IMR-90 (cell line): ENCODE measurements at regions not wholly inside any gene's neighbourhood (a gene's known extent, or its start where the extent isn't known, plus 50 kb on each side); places are given as distances from the start of the nearest gene placed in this dataset.
A peak's percentile ranks its signal among the peaks of the same experiment; 100 is the strongest.

Experiments used
- ATAC-seq: fragments of 200-7000 bp; cut with Tn5 transposase; 2 replicates; pipeline ENCODE4 v1.9.1; 2020; ENCODE audit warnings: low read depth, mild to moderate bottlenecking, moderate library complexity
- BruUV-seq: library from RNA; stranded (reverse); fragments of 400-500 nt; replicated peaks from 2 replicates; lab custom pipeline; 2021; lab: Mats Ljungman, UMichigan
- CTCF ChIA-PET: fragments of 300-600 bp; formaldehyde crosslinking; extraction: SDS; loops from one replicate; lab custom pipeline; 2021; ENCODE audit warnings: antibody characterized with exemption; lab: Yijun Ruan, JAX
- POLR2A ChIA-PET: fragments of 300-600 bp; sonication (Branson Sonifier 250); formaldehyde crosslinking; loops from one replicate; lab custom pipeline; 2022; ENCODE audit warnings: antibody characterized with exemption; ENCODE audit not compliant: unreplicated experiment; lab: Charles Lee
- DNase-seq: peaks from one replicate; pipeline ENCODE4 v3.0.0; 2013
- H2AFZ ChIP-seq: replicated peaks from 2 replicates; pipeline ENCODE3; 2013; ENCODE audit warnings: low read length, mild to moderate bottlenecking; ENCODE audit not compliant: poor library complexity
- H2AK5ac ChIP-seq: 2 replicates; pipeline ENCODE4 v1.6.1; 2013; ENCODE audit warnings: low read depth, low read length, inconsistent platforms
- H2AK9ac ChIP-seq: replicated peaks from 2 replicates; pipeline ENCODE3; 2013; ENCODE audit warnings: mild to moderate bottlenecking, low read depth, low read length, moderate library complexity; ENCODE audit not compliant: poor library complexity
- H2BK120ac ChIP-seq: 2 replicates; pipeline ENCODE4 v1.6.1; 2013; ENCODE audit warnings: low read depth, low read length, inconsistent platforms
- H2BK15ac ChIP-seq: 3 replicates; pipeline ENCODE4 v1.6.1; 2013; ENCODE audit warnings: low read depth, low read length, inconsistent platforms
- H2BK20ac ChIP-seq: 2 replicates; pipeline ENCODE4 v1.6.1; 2013; ENCODE audit warnings: low read depth, mild to moderate bottlenecking, inconsistent platforms, low read length, moderate library complexity
- H2BK5ac ChIP-seq: 2 replicates; pipeline ENCODE4 v1.6.1; 2013; ENCODE audit warnings: mild to moderate bottlenecking, low read depth, low read length, inconsistent platforms; ENCODE audit not compliant: poor library complexity, severe bottlenecking
- H3K14ac ChIP-seq: replicated peaks from 2 replicates; pipeline ENCODE4 v1.6.1; 2013; ENCODE audit warnings: low read depth, low read length, inconsistent platforms
- H3K18ac ChIP-seq: 2 replicates; pipeline ENCODE4 v1.6.1; 2013; ENCODE audit warnings: low read depth, low read length, control low read depth
- H3K23ac ChIP-seq: 2 replicates; pipeline ENCODE4 v1.6.1; 2013; ENCODE audit warnings: low read depth, low read length, inconsistent platforms
- H3K27ac ChIP-seq: 2 replicates; pipeline ENCODE4 v1.5.1; 2013; ENCODE audit warnings: mild to moderate bottlenecking, control low read depth, low read length; ENCODE audit not compliant: insufficient read depth
- H3K27me3 ChIP-seq: 2 replicates; pipeline ENCODE4 v1.6.1; 2013; ENCODE audit warnings: low read length; ENCODE audit not compliant: control insufficient read depth, insufficient read depth
- H3K36me3 ChIP-seq: 2 replicates; pipeline ENCODE4 v1.6.1; 2013; ENCODE audit warnings: low read length, mixed read lengths; ENCODE audit not compliant: control insufficient read depth, insufficient read depth
- H3K4ac ChIP-seq: 2 replicates; pipeline ENCODE4 v1.6.1; 2013; ENCODE audit warnings: low read depth, low read length, inconsistent platforms
- H3K4me1 ChIP-seq: 2 replicates; pipeline ENCODE4 v1.6.1; 2013; ENCODE audit warnings: low read length, mixed read lengths; ENCODE audit not compliant: control insufficient read depth, insufficient read depth
- H3K4me2 ChIP-seq: 2 replicates; pipeline ENCODE4 v1.6.1; 2013; ENCODE audit warnings: low read depth, mild to moderate bottlenecking, control low read depth, low read length, moderate library complexity
- H3K4me3 ChIP-seq: 2 replicates; pipeline ENCODE4 v1.5.1; 2013; ENCODE audit warnings: low read depth, mild to moderate bottlenecking, control low read depth, low read length, moderate library complexity; ENCODE audit not compliant: insufficient read depth
- H3K56ac ChIP-seq: 2 replicates; pipeline ENCODE4 v1.6.1; 2013; ENCODE audit warnings: low read length, inconsistent platforms; ENCODE audit not compliant: insufficient read depth; ENCODE audit errors: extremely low read depth
- H3K79me1 ChIP-seq, 2 experiments: 2 replicates each; pipeline ENCODE4 v1.6.1; 2013; ENCODE audit warnings: low read length in 2 of 2, inconsistent platforms in 1 of 2, low read depth in 1 of 2
- H3K9ac ChIP-seq: 2 replicates; pipeline ENCODE4 v1.6.1; 2013; ENCODE audit warnings: low read depth, low read length, control low read depth
- H3K9me1 ChIP-seq: 2 replicates; pipeline ENCODE4 v1.6.1; 2013; ENCODE audit warnings: low read length, inconsistent platforms; ENCODE audit not compliant: insufficient read depth
- H3K9me3 ChIP-seq: 2 replicates; pipeline ENCODE4 v1.6.1; 2013; ENCODE audit warnings: low read length; ENCODE audit not compliant: control insufficient read depth, insufficient read depth
- H4K20me1 ChIP-seq: 2 replicates; pipeline ENCODE4 v1.6.1; 2013; ENCODE audit warnings: low read length, inconsistent platforms; ENCODE audit not compliant: insufficient read depth
- H4K5ac ChIP-seq: 2 replicates; pipeline ENCODE4 v1.6.1; 2013; ENCODE audit warnings: mild to moderate bottlenecking, low read depth, low read length, control low read depth
- H4K8ac ChIP-seq, 2 experiments: 2 replicates each; pipeline ENCODE4 v1.6.1; 2013; ENCODE audit warnings: low read depth in 2 of 2, low read length in 2 of 2, control low read depth in 1 of 2, inconsistent platforms in 1 of 2
- H4K91ac ChIP-seq: 2 replicates; pipeline ENCODE4 v1.6.1; 2013; ENCODE audit warnings: low read depth, low read length, inconsistent platforms; ENCODE audit not compliant: insufficient read depth
- NFE2L2 ChIP-seq: fragments of 150-350 bp; IDR thresholded peaks from 2 replicates; pipeline ENCODE4 v1.6.1; 2016; ENCODE audit warnings: low read depth, mild to moderate bottlenecking, low read length
- POLR2A ChIP-seq: IDR thresholded peaks from 2 replicates; pipeline ENCODE4 v1.6.1; 2012; ENCODE audit warnings: mild to moderate bottlenecking, low read depth, low read length
- WGBS, 2 experiments: methylation state at CpG; one replicate each; pipeline versions ENCODE4 v1.1.5 to v1.1.7; 2013; ENCODE audit warnings: missing lambda C conversion rate in 2 of 2; ENCODE audit not compliant: insufficient read length in 1 of 2; ENCODE audit errors: extremely low coverage in 2 of 2; 5-methylcytosine and 5-hydroxymethylcytosine counted together
- dilution Hi-C: fragments of 300-500 bp; cut with HindIII; formaldehyde crosslinking; loops from one replicate; pipeline ENCODE4 v1.14.3; 2018; ENCODE audit warnings: low sequenced_read_pairs; ENCODE audit not compliant: unreplicated experiment
- in situ Hi-C: fragments of 300-500 bp; cut with MboI; formaldehyde crosslinking; loops from 3 replicates; pipeline ENCODE4 v1.14.3; 2019; ENCODE audit warnings: low sequenced_read_pairs, inconsistent platforms, mixed read lengths
- intact Hi-C: fragments of 100-400 bp; cut with micrococcal nuclease; formaldehyde crosslinking; loops from 2 replicates; pipeline ENCODE4 v1.10.0; 2022

DNA sequence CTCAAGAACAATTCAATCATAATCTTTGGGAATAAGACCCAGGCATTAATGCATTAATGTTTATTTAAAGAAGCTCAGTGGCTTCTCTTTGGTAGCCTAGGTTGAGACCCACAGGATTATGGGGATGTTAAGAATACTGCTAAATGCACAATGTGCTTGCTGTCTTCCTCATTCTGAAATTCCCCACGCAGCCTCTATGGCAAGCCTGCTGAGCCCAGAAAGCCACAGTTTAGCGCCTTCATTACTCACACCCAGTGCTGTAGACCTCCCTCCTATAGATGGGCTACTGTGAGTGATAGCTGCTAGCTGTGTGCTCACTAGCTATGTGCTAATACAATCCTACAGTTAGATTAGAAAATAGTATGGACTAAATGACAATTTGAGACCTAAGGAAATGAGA lies 90.6 kb downstream of the TNFSF13B start:
- H3K14ac ChIP-seq: no peak overlapping the region
- H4K8ac ChIP-seq: no peak overlapping the region
- H2BK20ac ChIP-seq: no peak overlapping the region
- H2BK120ac ChIP-seq: no peak overlapping the region
- no peak overlapping the region for H4K91ac ChIP-seq
- H2AK9ac ChIP-seq: no peak overlapping the region
- no peaks in the 10 kb centered on the region for H4K20me1 ChIP-seq
- no peak overlapping the region for H3K27ac ChIP-seq
- H3K18ac ChIP-seq: no peak overlapping the region
- ChIA-PET POLR2A (interaction anchor here (0.6 kb wide), 1 partner anchor 9 kb away, joined by 5 read pairs; no protein-coding TSS in a partner anchor), CTCF (no interaction called here)
- intact Hi-C loops (loop anchor here (1.0 kb wide), 1 partner anchor 8 kb away; no protein-coding TSS in a partner anchor), in situ Hi-C loops (no loop called here), dilution Hi-C loops (no loop called here)
- no peak overlapping the region for H2BK15ac ChIP-seq
- H3K4me1 ChIP-seq: no peaks in the 10 kb centered on the region
- TF ChIP-seq POLR2A (no peak), NFE2L2 (no peak)
- H4K5ac ChIP-seq: no peak overlapping the region
- H3K4me3 ChIP-seq: no peak overlapping the region
- no TSS peak for BruUV-seq
- no peak for ATAC-seq
- H3K27me3 ChIP-seq: no peaks in the 10 kb centered on the region; the same call in 1 of the 2 replicates
- no peak for DNase-seq
- no peak overlapping the region for H3K4ac ChIP-seq
- H3K79me1 ChIP-seq: no peaks in the 10 kb centered on the region
- H3K9me3 ChIP-seq: no peaks in the 10 kb centered on the region
- no peak overlapping the region for H2AK5ac ChIP-seq
- H3K9me1 ChIP-seq: no peaks in the 10 kb centered on the region
- H3K56ac ChIP-seq: no peak overlapping the region
- H3K9ac ChIP-seq: no peak overlapping the region
- WGBS, 2 experiments: no CpG with 5 or more reads among the region's 2 CpGs
- H3K4me2 ChIP-seq: no peak overlapping the region
- no peak overlapping the region for H3K23ac ChIP-seq
- H3K36me3 ChIP-seq: no peaks in the 10 kb centered on the region
- peak overlapping the region; percentile 40 for H2AFZ ChIP-seq
- H2BK5ac ChIP-seq: no peak overlapping the region
